ENCODE measurements at regions not wholly inside any gene's neighbourhood (a gene's known extent, or its start where the extent isn't known, plus 50 kb on each side); places are given as distances from the start of the nearest gene placed in this dataset.

GRCh38 chr4:141921293-141921692 lies 284.9 kb downstream of the IL15 start:
- no peak overlapping the region for H4K8ac ChIP-seq (replicated peaks; ENCODE audit: insufficient read length, low read depth, low read length)
- no peak overlapping the region for H2BK20ac ChIP-seq (ENCODE audit: low read depth, low read length, poor library complexity, severe bottlenecking)
- no peaks in the 10 kb centered on the region for H3K23me2 ChIP-seq (ENCODE audit: insufficient read length, low read depth, low read length, poor library complexity, severe bottlenecking)
- no peak overlapping the region for H2BK5ac ChIP-seq (ENCODE audit: insufficient read length, low read length)
- H3K56ac ChIP-seq (ENCODE audit: insufficient read length, low read depth, low read length): no peak overlapping the region
- H3T11ph ChIP-seq (ENCODE audit: low read length): no peak overlapping the region
- no peak overlapping the region for H3K27ac Mint-ChIP-seq
- H3K9ac ChIP-seq (ENCODE audit: extremely low read depth, insufficient read length, low read length): no peak overlapping the region
- no peaks in the 10 kb centered on the region for H3K27me3 Mint-ChIP-seq (ENCODE audit: low read depth)
- no peaks in the 10 kb centered on the region for H3K79me1 ChIP-seq (ENCODE audit: insufficient read depth, low read depth, low read length, poor library complexity, severe bottlenecking)
- no peaks in the 10 kb centered on the region for H3K9me3 ChIP-seq (ENCODE audit: control insufficient read depth, low read depth, low read length)
- H4K91ac ChIP-seq (ENCODE audit: insufficient read length, low read depth, low read length): no peak overlapping the region
- no peak overlapping the region for H4K5ac ChIP-seq (ENCODE audit: insufficient read length, low read depth, low read length)
- H3K4me3 Mint-ChIP-seq: no peak overlapping the region
- no peak overlapping the region for H2BK12ac ChIP-seq (ENCODE audit: insufficient read length, low read depth, low read length)
- no peak overlapping the region for H3K23ac ChIP-seq (ENCODE audit: insufficient read length, low read depth, low read length)
- H3K4ac ChIP-seq (ENCODE audit: low read depth, low read length): no peak overlapping the region
- no peak overlapping the region for H3K4me2 ChIP-seq (ENCODE audit: insufficient read depth, insufficient read length, low read length)
- no peaks in the 10 kb centered on the region for H3K9me3 Mint-ChIP-seq
- no peak overlapping the region for H3K14ac ChIP-seq (ENCODE audit: insufficient read depth, low read length)
- H3K36me3 Mint-ChIP-seq (ENCODE audit: insufficient read depth in 1 of 3, low read depth in 3 of 3): no peaks in the 10 kb centered on the region
- no peaks in the 10 kb centered on the region for H4K20me1 ChIP-seq (ENCODE audit: control insufficient read depth, insufficient read depth, insufficient read length)
- no peak overlapping the region for H2BK15ac ChIP-seq (ENCODE audit: low read depth, low read length)
- no peak for DNase-seq
- H2AK5ac ChIP-seq (ENCODE audit: insufficient read length, low read length): no peak overlapping the region
- H2AFZ ChIP-seq (ENCODE audit: low read length): no peak overlapping the region
- no peak overlapping the region for H2BK120ac ChIP-seq (ENCODE audit: low read depth, low read length, poor library complexity, severe bottlenecking)
- no peaks in the 10 kb centered on the region for H3K4me1 Mint-ChIP-seq
- no CpG with 5 or more reads among the region's 1 CpG for whole genome bisulfite sequencing (ENCODE audit: extremely low coverage, insufficient read length, low lambda C conversion rate)
- H3K18ac ChIP-seq (ENCODE audit: insufficient read length, low read depth, low read length): no peak overlapping the region
- no peak for TF ChIP-seq CTCF (conservative IDR thresholded peaks at IDR 0.05)
- H3K79me2 ChIP-seq (ENCODE audit: insufficient read depth, low read length): no peaks in the 10 kb centered on the region
- H3K27me3 ChIP-seq (ENCODE audit: insufficient read depth, low read length): no peaks in the 10 kb centered on the region
- no peak overlapping the region for H3K27ac ChIP-seq (ENCODE audit: insufficient read length, low read depth, low read length)
- H3K4me1 ChIP-seq (ENCODE audit: insufficient read depth, low read length): no peaks in the 10 kb centered on the region

All from H9 (cell line).